ENCODE measurements at regions not wholly inside any gene's neighbourhood (a gene's known extent, or its start where the extent isn't known, plus 50 kb on each side); places are given as distances from the start of the nearest gene placed in this dataset.

GRCh38 chr13:47892374-47892773 lies 108.7 kb downstream of the SUCLA2 start:
- no peak for TF ChIP-seq YY1 (IDR thresholded peaks at IDR 0.05; ENCODE audit: insufficient read depth, insufficient read length)
- TF ChIP-seq ZNF274 (IDR thresholded peaks at IDR 0.05; ENCODE audit: low read depth, low read length): no peak
- no peak for TF ChIP-seq SUZ12 (IDR thresholded peaks at IDR 0.05; ENCODE audit: extremely low read depth, insufficient read depth, insufficient read length)
